SU-DHL-6 (cell line): ENCODE measurements at regions not wholly inside any gene's neighbourhood (a gene's known extent, or its start where the extent isn't known, plus 50 kb on each side); places are given as distances from the start of the nearest gene placed in this dataset.

Experiments used
- H2AFZ ChIP-seq: fragments of 200-600 bp; sonication (generic); 2 replicates; pipeline ENCODE4 v1.6.1; 2014; ENCODE audit warnings: low read depth, mild to moderate bottlenecking, moderate library complexity, mixed read lengths, antibody characterized with exemption, low read length; ENCODE audit not compliant: severe bottlenecking
- H3F3A ChIP-seq: fragments of 200-600 bp; shearing (Covaris generic); 2 replicates; pipeline ENCODE4 v1.6.0; 2016; ENCODE audit warnings: antibody characterized with exemption, mild to moderate bottlenecking; ENCODE audit not compliant: insufficient read depth
- H3K27ac ChIP-seq: fragments of 200-600 bp; sonication (generic); 2 replicates; pipeline ENCODE4 v1.5.1; 2016; ENCODE audit warnings: low read depth, mild to moderate bottlenecking, low read length, moderate library complexity, mixed read lengths
- H3K27me3 ChIP-seq: fragments of 200-600 bp; sonication (generic), shearing (Covaris generic); 2 replicates; pipeline ENCODE4 v1.6.0; 2014; ENCODE audit warnings: mild to moderate bottlenecking, low read length
- H3K36me3 ChIP-seq: fragments of 200-600 bp; sonication (generic); 2 replicates; pipeline ENCODE4 v1.6.1; 2014; ENCODE audit warnings: mild to moderate bottlenecking, low read length, mixed read lengths
- H3K4me2 ChIP-seq: fragments of 300-600, 200-600 bp; shearing (Covaris generic), sonication (generic); 2 replicates; pipeline ENCODE4 v1.6.0; 2014; ENCODE audit warnings: low read length, low read depth, mild to moderate bottlenecking; ENCODE audit not compliant: poor library complexity, severe bottlenecking
- H3K4me3 ChIP-seq: fragments of 200-600 bp; sonication (generic); 2 replicates; pipeline ENCODE4 v1.5.1; 2014; ENCODE audit warnings: antibody characterized with exemption, low read length, mild to moderate bottlenecking, mixed read lengths; ENCODE audit not compliant: insufficient read depth, poor library complexity, severe bottlenecking
- H3K79me2 ChIP-seq: fragments of 200-600 bp; sonication (generic); 2 replicates; pipeline ENCODE4 v1.6.1; 2014; ENCODE audit warnings: mild to moderate bottlenecking, low read length, moderate library complexity; ENCODE audit not compliant: insufficient read depth
- H3K9ac ChIP-seq: fragments of 200-600 bp; sonication (generic); 2 replicates; pipeline ENCODE4 v1.7.0; 2014; ENCODE audit warnings: mild to moderate bottlenecking, low read length
- H3K9me2 ChIP-seq: fragments of 200-600 bp; sonication (generic); replicated peaks from 2 replicates; pipeline ENCODE4 v1.6.1; 2014; ENCODE audit warnings: low read length; ENCODE audit not compliant: insufficient read depth
- H3K9me3 ChIP-seq: fragments of 200-600 bp; sonication (generic); 2 replicates; pipeline ENCODE4 v1.6.1; 2014; ENCODE audit warnings: low read length, mixed read lengths; ENCODE audit not compliant: insufficient read depth
- H4K20me1 ChIP-seq: fragments of 200-600 bp; sonication (generic); 2 replicates; pipeline ENCODE4 v1.6.1; 2014; ENCODE audit warnings: low read depth, mild to moderate bottlenecking, antibody characterized with exemption, low read length, moderate library complexity, mixed read lengths
- CTCF ChIP-seq: fragments of 200-600 bp; sonication (generic); IDR thresholded peaks from one replicate; pipeline ENCODE4 v1.5.1; 2017; ENCODE audit warnings: antibody characterized with exemption, mild to moderate bottlenecking, low read length, moderate library complexity; ENCODE audit not compliant: insufficient read depth, poor library complexity, severe bottlenecking
- EZH2phosphoT487 ChIP-seq: fragments of 200-600 bp; sonication (generic), shearing (Covaris generic); conservative IDR thresholded peaks from 2 replicates; pipeline ENCODE4 v1.6.1; 2018; ENCODE audit warnings: mild to moderate bottlenecking, antibody characterized with exemption, low read length, moderate library complexity, mixed read lengths

GRCh38 chr13:34777914-34778303 is 164.2 kb upstream of the NBEA start:
- Histone ChIP-seq H3K27ac (no peak overlapping the region), H3F3A (no peaks in the 10 kb centered on the region), H3K9ac (no peak overlapping the region), H3K27me3 (no peaks in the 10 kb centered on the region), H4K20me1 (no peaks in the 10 kb centered on the region), H3K9me2 (no peaks in the 10 kb centered on the region), H3K36me3 (no peaks in the 10 kb centered on the region), H3K4me2 (no peak overlapping the region), H3K9me3 (no peaks in the 10 kb centered on the region), H3K4me3 (no peak overlapping the region), H3K79me2 (no peaks in the 10 kb centered on the region), H2AFZ (no peak overlapping the region)
- no peak for TF ChIP-seq CTCF
- no peak for TF ChIP-seq EZH2phosphoT487

GRCh38 chr13:34779171-34779570 is 162.9 kb upstream of the NBEA start:
- no peaks in the 10 kb centered on the region for H3K9me2 ChIP-seq
- no peaks in the 10 kb centered on the region for H3F3A ChIP-seq
- no peaks in the 10 kb centered on the region for H3K36me3 ChIP-seq
- no peak overlapping the region for H3K9ac ChIP-seq
- no peaks in the 10 kb centered on the region for H3K27me3 ChIP-seq
- no peak overlapping the region for H2AFZ ChIP-seq
- H3K4me2 ChIP-seq, result no peak overlapping the region
- H3K4me3 ChIP-seq, result no peak overlapping the region
- no peaks in the 10 kb centered on the region for H4K20me1 ChIP-seq
- TF ChIP-seq EZH2phosphoT487 (no peak), CTCF (no peak)
- H3K27ac ChIP-seq, result no peak overlapping the region
- H3K9me3 ChIP-seq, result no peaks in the 10 kb centered on the region
- no peaks in the 10 kb centered on the region for H3K79me2 ChIP-seq

GRCh38 chr13:34793301-34793700 is 148.8 kb upstream of the NBEA start:
- H2AFZ ChIP-seq, result no peak overlapping the region
- no peaks in the 10 kb centered on the region for H4K20me1 ChIP-seq
- no peaks in the 10 kb centered on the region for H3K9me3 ChIP-seq
- H3K27me3 ChIP-seq, result no peaks in the 10 kb centered on the region
- H3K4me3 ChIP-seq, result no peak overlapping the region
- no peaks in the 10 kb centered on the region for H3K79me2 ChIP-seq
- H3K27ac ChIP-seq, result no peak overlapping the region
- H3K4me2 ChIP-seq, result no peak overlapping the region
- no peak overlapping the region for H3K9ac ChIP-seq
- no peaks in the 10 kb centered on the region for H3K9me2 ChIP-seq
- H3K36me3 ChIP-seq, result no peaks in the 10 kb centered on the region
- H3F3A ChIP-seq, result no peaks in the 10 kb centered on the region
- TF ChIP-seq CTCF (no peak), EZH2phosphoT487 (no peak)

DNA sequence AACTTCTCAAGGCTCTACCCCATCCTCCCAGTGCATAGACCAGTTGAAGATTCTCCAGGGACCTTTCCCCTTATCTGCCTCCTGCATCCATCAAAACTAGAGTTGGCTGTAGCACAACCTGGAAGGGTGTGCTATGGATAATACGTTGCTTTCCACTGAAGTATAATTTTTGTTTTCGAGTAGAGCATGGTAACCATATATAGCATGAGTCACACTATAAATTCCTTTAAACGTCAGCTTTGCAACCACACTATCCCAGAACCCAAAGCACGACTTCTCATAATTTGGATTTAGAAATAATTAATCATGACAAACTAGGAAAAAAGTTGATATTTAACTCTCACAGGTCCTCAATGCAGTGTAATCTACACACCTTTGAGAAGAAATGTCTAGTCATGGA is 138.3 kb upstream of the NBEA start:
- no peak overlapping the region for H3K4me2 ChIP-seq

More for the DNA sequence above, 138.3 kb upstream of the NBEA start:
- TF ChIP-seq CTCF, result no peak
- no peak for TF ChIP-seq EZH2phosphoT487
- H3F3A ChIP-seq, result no peaks in the 10 kb centered on the region
- no peaks in the 10 kb centered on the region for H3K27me3 ChIP-seq
- no peaks in the 10 kb centered on the region for H4K20me1 ChIP-seq
- no peaks in the 10 kb centered on the region for H3K9me3 ChIP-seq
- no peaks in the 10 kb centered on the region for H3K36me3 ChIP-seq
- no peak overlapping the region for H3K4me3 ChIP-seq
- H3K79me2 ChIP-seq, result no peaks in the 10 kb centered on the region
- no peak overlapping the region for H3K9ac ChIP-seq
- no peak overlapping the region for H3K27ac ChIP-seq
- H2AFZ ChIP-seq, result no peak overlapping the region
- no peaks in the 10 kb centered on the region for H3K9me2 ChIP-seq
